Lower lobe of right lung (tissue), 2 donors: ENCODE measurements at regions not wholly inside any gene's neighbourhood (a gene's known extent, or its start where the extent isn't known, plus 50 kb on each side); places are given as distances from the start of the nearest gene placed in this dataset.

ENCODE experiments used
- ATAC-seq, 2 donors: fragments of 200-7000 bp; cut with Tn5 transposase; one replicate each; pipeline ENCODE4 v1.9.1; 2020 to 2022; ENCODE audit warnings: mild to moderate bottlenecking in 2 of 2, moderate library complexity in 2 of 2
- DNase-seq: peaks from one replicate; pipeline ENCODE4 v3.0.0-alpha.2; 2020
- H3K27ac ChIP-seq: fragments of 200-600 bp; one replicate; pipeline ENCODE4 v1.8.0; 2022
- H3K27me3 ChIP-seq: fragments of 200-600 bp; one replicate; pipeline ENCODE4 v1.8.0; 2022; ENCODE audit warnings: low read depth
- H3K36me3 ChIP-seq: fragments of 200-600 bp; one replicate; pipeline ENCODE4 v1.8.0; 2022; ENCODE audit warnings: mild to moderate bottlenecking
- H3K4me1 ChIP-seq: fragments of 200-600 bp; one replicate; pipeline ENCODE4 v1.8.0; 2022
- H3K4me3 ChIP-seq: fragments of 200-600 bp; one replicate; pipeline ENCODE4 v1.8.0; 2022; ENCODE audit warnings: mild to moderate bottlenecking
- H3K9me3 ChIP-seq: fragments of 200-600 bp; one replicate; pipeline ENCODE4 v1.8.0; 2022
- CTCF ChIP-seq: fragments of 200-600 bp; IDR thresholded peaks from one replicate; pipeline ENCODE4 v1.8.0; 2022; ENCODE audit warnings: antibody characterized with exemption, mild to moderate bottlenecking
- intact Hi-C: fragments of 100-400 bp; cut with DNase I; formaldehyde crosslinking; loops from one replicate; pipeline ENCODE4 v1.11.0; 2022
- donor health status: DM: no; HTN: yes; CAD: no; lungs with severe emphysema.

GRCh38 chr5:39555788-39556187 lies 131.0 kb upstream of the DAB2 start:
- ATAC-seq, result peak; percentile 36 to 41
- no peak for TF ChIP-seq CTCF
- no peaks in the 10 kb centered on the region for H3K4me1 ChIP-seq
- intact Hi-C loops, result no loop called here
- no peaks in the 10 kb centered on the region for H3K27me3 ChIP-seq
- H3K36me3 ChIP-seq, result no peaks in the 10 kb centered on the region
- H3K9me3 ChIP-seq, result no peaks in the 10 kb centered on the region
- H3K27ac ChIP-seq, result no peak overlapping the region
- H3K4me3 ChIP-seq, result no peak overlapping the region
- no peak for DNase-seq

- Histone ChIP-seq H3K36me3 (no peaks in the 10 kb centered on the region), H3K9me3 (no peaks in the 10 kb centered on the region), H3K27ac (no peak overlapping the region), H3K4me3 (no peak overlapping the region), H3K27me3 (no peaks in the 10 kb centered on the region), H3K4me1 (peaks cover 7% of the 10 kb centered on the region)
- DNase-seq (no peak), ATAC-seq (peak in 1 of 2 donors; percentile 79)
- intact Hi-C loops, result loop anchor here (10.0 kb wide), 1 partner anchor 173 kb away; no protein-coding TSS in a partner anchor
- TF ChIP-seq CTCF, result peak; percentile 74
Observed at GRCh38 chr5:39547553-39548154, 122.9 kb upstream of the DAB2 start.

GRCh38 chr5:39544941-39545340 lies 120.2 kb upstream of the DAB2 start:
- H3K4me1 ChIP-seq, result peaks cover 7% of the 10 kb centered on the region
- H3K9me3 ChIP-seq, result no peaks in the 10 kb centered on the region
- intact Hi-C loops, result loop anchor here (10.0 kb wide), 1 partner anchor 170 kb away; no protein-coding TSS in a partner anchor
- DNase-seq, result no peak
- H3K36me3 ChIP-seq, result no peaks in the 10 kb centered on the region
- no peak overlapping the region for H3K4me3 ChIP-seq
- no peak for TF ChIP-seq CTCF
- ATAC-seq, result no peak
- H3K27me3 ChIP-seq, result no peaks in the 10 kb centered on the region
- no peak overlapping the region for H3K27ac ChIP-seq

- ATAC-seq (peak in 1 of 2 donors; percentile 34), DNase-seq (no peak)
- no peak overlapping the region for H3K4me3 ChIP-seq
- no peak overlapping the region for H3K27ac ChIP-seq
- intact Hi-C loops, result loop anchor here (10.0 kb wide), 1 partner anchor 169 kb away; no protein-coding TSS in a partner anchor
- peaks cover 7% of the 10 kb centered on the region for H3K4me1 ChIP-seq
- TF ChIP-seq CTCF, result no peak
- H3K27me3 ChIP-seq, result no peaks in the 10 kb centered on the region
- no peaks in the 10 kb centered on the region for H3K9me3 ChIP-seq
- no peaks in the 10 kb centered on the region for H3K36me3 ChIP-seq
Observed at GRCh38 chr5:39543335-39543734, 118.6 kb upstream of the DAB2 start.

- DNase-seq, result no peak
- no peak for TF ChIP-seq CTCF
- H3K4me1 ChIP-seq, result peaks cover 1% of the 10 kb centered on the region
- peak in 1 of 2 donors; percentile 18 for ATAC-seq
- intact Hi-C loops, result loop anchor here (10.0 kb wide), 1 partner anchor 168 kb away; no protein-coding TSS in a partner anchor
- no peak overlapping the region for H3K4me3 ChIP-seq
- H3K36me3 ChIP-seq, result no peaks in the 10 kb centered on the region
- no peaks in the 10 kb centered on the region for H3K9me3 ChIP-seq
- no peak overlapping the region for H3K27ac ChIP-seq
- H3K27me3 ChIP-seq, result no peaks in the 10 kb centered on the region
Observed at GRCh38 chr5:39542511-39543285, 117.9 kb upstream of the DAB2 start.
